ENCODE measurements at regions not wholly inside any gene's neighbourhood (a gene's known extent, or its start where the extent isn't known, plus 50 kb on each side); places are given as distances from the start of the nearest gene placed in this dataset.

- H3K9ac ChIP-seq (ENCODE audit: extremely low read depth, low read length, poor library complexity, severe bottlenecking) = no peak overlapping the region
- Mint-ChIP-seq H3K4me1 (peaks cover 29% of the 10 kb centered on the region), H3K27me3 (ENCODE audit: insufficient read depth) (no peaks in the 10 kb centered on the region), H3K9me3 (no peaks in the 10 kb centered on the region), H3K36me3 (ENCODE audit: low read depth) (no peaks in the 10 kb centered on the region), H3K27ac (no peak overlapping the region), H3K4me3 (no peak overlapping the region)
- H3K9me3 ChIP-seq (ENCODE audit: control insufficient read depth, low read length) = no peaks in the 10 kb centered on the region
- peaks cover 2% of the 10 kb centered on the region for H3K4me1 ChIP-seq (ENCODE audit: control insufficient read depth, insufficient read depth, low read length)
- H3K36me3 ChIP-seq (ENCODE audit: control insufficient read depth, insufficient read depth, low read length) = no peaks in the 10 kb centered on the region
- no peak overlapping the region for H3K27ac ChIP-seq (ENCODE audit: low read depth, low read length)
- TF ChIP-seq CTCF (conservative IDR thresholded peaks at IDR 0.05) = no peak
- H3K27me3 ChIP-seq (ENCODE audit: control insufficient read depth, insufficient read depth, low read length, poor library complexity, severe bottlenecking) = no peaks in the 10 kb centered on the region
- DNase-seq = no peak
- 89% methylated on average over 1 to 3 of the region's 3 CpGs for WGBS, 2 experiments (ENCODE audit: insufficient coverage in 1 of 2, insufficient read length in 1 of 2)
- H3K4me3 ChIP-seq (ENCODE audit: low read length) = peak overlapping the region; percentile 15
Observed at GRCh38 chr5:60446917-60447316, 253.0 kb downstream of the DEPDC1B start.

GRCh38 chr5:60445921-60446320 is 254.0 kb downstream of the DEPDC1B start:
- Histone ChIP-seq H3K4me1 (ENCODE audit: control insufficient read depth, insufficient read depth, low read length) (no peaks in the 10 kb centered on the region), H3K36me3 (ENCODE audit: control insufficient read depth, insufficient read depth, low read length) (no peaks in the 10 kb centered on the region), H3K27ac (ENCODE audit: low read depth, low read length) (no peak overlapping the region), H3K9ac (ENCODE audit: extremely low read depth, low read length, poor library complexity, severe bottlenecking) (no peak overlapping the region), H3K27me3 (ENCODE audit: control insufficient read depth, insufficient read depth, low read length, poor library complexity, severe bottlenecking) (no peaks in the 10 kb centered on the region), H3K9me3 (ENCODE audit: control insufficient read depth, low read length) (no peaks in the 10 kb centered on the region), H3K4me3 (ENCODE audit: low read length) (no peak overlapping the region)
- no peak overlapping the region for H3K27ac Mint-ChIP-seq
- WGBS, 2 experiments (ENCODE audit: insufficient coverage in 1 of 2, insufficient read length in 1 of 2) = 100% methylated on average over 1 of the region's 1 CpG; no CpG with 5 or more reads in 1 of the 2 experiments
- DNase-seq = no peak
- TF ChIP-seq CTCF (conservative IDR thresholded peaks at IDR 0.05) = no peak
- H3K27me3 Mint-ChIP-seq (ENCODE audit: insufficient read depth) = no peaks in the 10 kb centered on the region
- H3K4me3 Mint-ChIP-seq = no peak overlapping the region
- no peaks in the 10 kb centered on the region for H3K9me3 Mint-ChIP-seq
- peaks cover 24% of the 10 kb centered on the region for H3K4me1 Mint-ChIP-seq
- H3K36me3 Mint-ChIP-seq (ENCODE audit: low read depth) = no peaks in the 10 kb centered on the region

- TF ChIP-seq CTCF (conservative IDR thresholded peaks at IDR 0.05) = no peak
- H3K27ac ChIP-seq (ENCODE audit: low read depth, low read length) = no peak overlapping the region
- H3K9me3 Mint-ChIP-seq = no peaks in the 10 kb centered on the region
- H3K36me3 ChIP-seq (ENCODE audit: control insufficient read depth, insufficient read depth, low read length) = no peaks in the 10 kb centered on the region
- no peak overlapping the region for H3K4me3 ChIP-seq (ENCODE audit: low read length)
- H3K4me1 ChIP-seq (ENCODE audit: control insufficient read depth, insufficient read depth, low read length) = no peaks in the 10 kb centered on the region
- no peaks in the 10 kb centered on the region for H3K27me3 Mint-ChIP-seq (ENCODE audit: insufficient read depth)
- peaks cover 24% of the 10 kb centered on the region for H3K4me1 Mint-ChIP-seq
- no peak overlapping the region for H3K9ac ChIP-seq (ENCODE audit: extremely low read depth, low read length, poor library complexity, severe bottlenecking)
- H3K27me3 ChIP-seq (ENCODE audit: control insufficient read depth, insufficient read depth, low read length, poor library complexity, severe bottlenecking) = no peaks in the 10 kb centered on the region
- H3K36me3 Mint-ChIP-seq (ENCODE audit: low read depth) = no peaks in the 10 kb centered on the region
- no peak overlapping the region for H3K4me3 Mint-ChIP-seq
- no peak overlapping the region for H3K27ac Mint-ChIP-seq
- DNase-seq = no peak
- H3K9me3 ChIP-seq (ENCODE audit: control insufficient read depth, low read length) = no peaks in the 10 kb centered on the region
Observed at GRCh38 chr5:60445427-60445826, 254.5 kb downstream of the DEPDC1B start.
